OCI-LY7 (cell line): ENCODE measurements at regions not wholly inside any gene's neighbourhood (a gene's known extent, or its start where the extent isn't known, plus 50 kb on each side); places are given as distances from the start of the nearest gene placed in this dataset.

Experiments used
- BruUV-seq: library from RNA; stranded (reverse); fragments of 400-500 nt; replicated peaks from 2 replicates; lab custom pipeline; 2021; lab: Mats Ljungman, UMichigan
- CTCF ChIA-PET: fragments of 300-600 bp; sonication (Branson Sonifier 250); formaldehyde crosslinking; loops from one replicate; lab custom pipeline; 2022; ENCODE audit warnings: antibody characterized with exemption; ENCODE audit not compliant: unreplicated experiment; lab: Charles Lee
- POLR2A ChIA-PET: fragments of 300-600 bp; sonication (Branson Sonifier 250); formaldehyde crosslinking; loops from one replicate; lab custom pipeline; 2022; ENCODE audit warnings: antibody characterized with exemption; lab: Charles Lee
- DNase-seq: peaks from one replicate; pipeline ENCODE4 v3.0.0-alpha.2; 2015; ENCODE audit warnings: low spot score
- H2AFZ ChIP-seq: fragments of 200-600 bp; sonication (generic), shearing (Covaris generic); 2 replicates; pipeline ENCODE4 v1.6.1; 2014; ENCODE audit warnings: mild to moderate bottlenecking, antibody characterized with exemption, low read length, moderate library complexity
- H3K27ac ChIP-seq: fragments of 200-600 bp; sonication (generic); 2 replicates; pipeline ENCODE4 v1.5.1; 2014; ENCODE audit warnings: mixed run types, low read depth, mild to moderate bottlenecking, moderate library complexity, low read length, inconsistent platforms; ENCODE audit not compliant: poor library complexity, severe bottlenecking
- H3K36me3 ChIP-seq: fragments of 200-600 bp; sonication (generic); 2 replicates; pipeline ENCODE4 v1.6.1; 2014; ENCODE audit warnings: mild to moderate bottlenecking, antibody characterized with exemption, low read length, moderate library complexity, mixed read lengths; ENCODE audit not compliant: insufficient read depth
- H3K4me1 ChIP-seq: fragments of 200-600 bp; sonication (generic); 2 replicates; pipeline ENCODE4 v1.5.1; 2014; ENCODE audit warnings: mild to moderate bottlenecking, low read length; ENCODE audit not compliant: insufficient read depth, poor library complexity, severe bottlenecking
- H3K4me2 ChIP-seq: fragments of 200-600 bp; sonication (generic); 2 replicates; pipeline ENCODE4 v1.6.1; 2014; ENCODE audit warnings: mild to moderate bottlenecking, low read length
- H3K4me3 ChIP-seq: fragments of 200-600 bp; sonication (generic); 2 replicates; pipeline ENCODE4 v1.5.1; 2014; ENCODE audit warnings: mild to moderate bottlenecking, low read depth, low read length; ENCODE audit not compliant: poor library complexity, severe bottlenecking
- H3K79me2 ChIP-seq: fragments of 200-600 bp; sonication (generic); 2 replicates; pipeline ENCODE4 v1.6.1; 2016; ENCODE audit warnings: low read depth, mild to moderate bottlenecking, low read length, moderate library complexity, mixed read lengths; ENCODE audit not compliant: insufficient read depth
- H3K9me2 ChIP-seq: fragments of 200-600 bp; sonication (generic); 2 replicates; pipeline ENCODE4 v1.6.1; 2016; ENCODE audit warnings: mild to moderate bottlenecking, low read length, mixed read lengths; ENCODE audit not compliant: insufficient read depth
- H3K9me3 ChIP-seq: fragments of 200-600 bp; sonication (generic); 2 replicates; pipeline ENCODE4 v1.6.1; 2014; ENCODE audit warnings: mild to moderate bottlenecking, mixed run types, low read length, mixed read lengths
- H4K20me1 ChIP-seq: fragments of 200-600 bp; sonication (generic); 2 replicates; pipeline ENCODE4 v1.6.1; 2014; ENCODE audit warnings: mild to moderate bottlenecking, antibody characterized with exemption, low read length, moderate library complexity, mixed read lengths; ENCODE audit not compliant: insufficient read depth
- EZH2phosphoT487 ChIP-seq: fragments of 200-600 bp; sonication (generic); IDR thresholded peaks from 2 replicates; pipeline ENCODE4 v1.6.1; 2018; ENCODE audit warnings: low read depth, borderline replicate concordance, mild to moderate bottlenecking, mixed run types, antibody characterized with exemption, low read length, moderate library complexity, mixed read lengths
- intact Hi-C: fragments of 100-400 bp; cut with micrococcal nuclease; formaldehyde crosslinking; loops from one replicate; pipeline ENCODE4 v1.10.0; 2022; ENCODE audit not compliant: unreplicated experiment
- TF ChIP-seq, protein P1 (sequence below): fragments of 200-600 bp; sonication (generic); conservative IDR thresholded peaks from 2 replicates; pipeline ENCODE4 v1.5.1; 2014; ENCODE audit warnings: mild to moderate bottlenecking, antibody characterized with exemption, low read length, moderate library complexity, mixed read lengths

DNA sequence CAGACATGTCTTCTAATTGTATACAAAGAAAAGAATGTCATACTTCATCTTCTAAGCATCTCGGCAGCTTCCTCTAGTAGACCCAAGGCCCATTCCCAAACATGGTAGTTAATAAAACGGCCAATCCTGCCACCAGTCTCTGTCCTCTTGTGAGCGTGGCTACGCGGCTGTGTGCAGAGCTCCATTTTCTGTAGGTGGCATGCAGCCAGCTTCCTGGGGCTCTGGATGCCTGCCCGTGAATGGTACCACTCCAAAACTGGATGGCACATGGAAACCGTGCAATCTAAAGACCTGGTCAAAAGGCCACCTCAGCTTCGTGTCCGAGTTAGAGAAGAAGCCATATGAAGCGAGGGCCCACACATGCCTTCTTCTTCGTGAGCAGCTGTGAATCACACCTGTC, 110.7 kb downstream of the SIPA1L2 start:
- DNase-seq = no peak
- H3K4me2 ChIP-seq = no peak overlapping the region
- TF ChIP-seq, protein P1, sequence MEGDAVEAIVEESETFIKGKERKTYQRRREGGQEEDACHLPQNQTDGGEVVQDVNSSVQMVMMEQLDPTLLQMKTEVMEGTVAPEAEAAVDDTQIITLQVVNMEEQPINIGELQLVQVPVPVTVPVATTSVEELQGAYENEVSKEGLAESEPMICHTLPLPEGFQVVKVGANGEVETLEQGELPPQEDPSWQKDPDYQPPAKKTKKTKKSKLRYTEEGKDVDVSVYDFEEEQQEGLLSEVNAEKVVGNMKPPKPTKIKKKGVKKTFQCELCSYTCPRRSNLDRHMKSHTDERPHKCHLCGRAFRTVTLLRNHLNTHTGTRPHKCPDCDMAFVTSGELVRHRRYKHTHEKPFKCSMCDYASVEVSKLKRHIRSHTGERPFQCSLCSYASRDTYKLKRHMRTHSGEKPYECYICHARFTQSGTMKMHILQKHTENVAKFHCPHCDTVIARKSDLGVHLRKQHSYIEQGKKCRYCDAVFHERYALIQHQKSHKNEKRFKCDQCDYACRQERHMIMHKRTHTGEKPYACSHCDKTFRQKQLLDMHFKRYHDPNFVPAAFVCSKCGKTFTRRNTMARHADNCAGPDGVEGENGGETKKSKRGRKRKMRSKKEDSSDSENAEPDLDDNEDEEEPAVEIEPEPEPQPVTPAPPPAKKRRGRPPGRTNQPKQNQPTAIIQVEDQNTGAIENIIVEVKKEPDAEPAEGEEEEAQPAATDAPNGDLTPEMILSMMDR = no peak
- no peak for TF ChIP-seq EZH2phosphoT487
- POLR2A ChIA-PET = interaction anchor here (0.7 to 1.3 kb wide), 3 partner anchors 11 to 94 kb away, joined by 3 to 4 read pairs (median 3); no protein-coding TSS in a partner anchor
- H4K20me1 ChIP-seq = no peaks in the 10 kb centered on the region
- H3K27ac ChIP-seq = no peak overlapping the region
- H3K36me3 ChIP-seq = no peaks in the 10 kb centered on the region
- CTCF ChIA-PET = interaction anchor here (0.6 kb wide), 1 partner anchor 85 kb away, joined by 3 read pairs; no protein-coding TSS in a partner anchor
- H3K4me1 ChIP-seq = no peaks in the 10 kb centered on the region
- no peaks in the 10 kb centered on the region for H3K79me2 ChIP-seq
- H2AFZ ChIP-seq = no peak overlapping the region
- no TSS peak for BruUV-seq
- H3K4me3 ChIP-seq = no peak overlapping the region
- no peaks in the 10 kb centered on the region for H3K9me3 ChIP-seq
- intact Hi-C loops = no loop called here
- no peaks in the 10 kb centered on the region for H3K9me2 ChIP-seq

DNA sequence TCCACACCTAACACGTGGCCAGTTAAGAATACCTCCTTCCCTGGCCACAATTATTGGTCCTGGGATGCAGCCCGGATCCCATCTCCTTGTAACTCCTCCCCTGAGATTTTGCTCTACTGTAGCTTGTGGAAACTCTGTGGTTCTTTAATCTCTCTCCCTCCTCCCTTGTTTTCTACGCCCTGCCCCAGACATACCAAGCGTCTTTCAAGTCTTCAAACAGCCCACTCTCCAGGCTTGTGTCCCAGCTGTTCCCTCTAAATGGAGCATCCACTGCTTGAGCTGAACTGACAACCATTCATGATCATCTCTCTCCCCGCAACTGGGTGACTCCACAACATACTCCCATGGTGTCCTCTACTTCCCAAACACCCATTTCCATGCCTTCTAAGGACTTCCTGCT, 111.6 kb downstream of the SIPA1L2 start:
- no peak overlapping the region for H3K4me3 ChIP-seq
- H2AFZ ChIP-seq = no peak overlapping the region
- H3K4me1 ChIP-seq = no peaks in the 10 kb centered on the region
- ChIA-PET CTCF (no interaction called here), POLR2A (interaction anchor here (0.7 to 1.3 kb wide), 2 partner anchors 10 to 93 kb away, joined by 3 to 4 read pairs; no protein-coding TSS in a partner anchor)
- H3K36me3 ChIP-seq = no peaks in the 10 kb centered on the region
- no peaks in the 10 kb centered on the region for H4K20me1 ChIP-seq
- no peaks in the 10 kb centered on the region for H3K79me2 ChIP-seq
- BruUV-seq = no TSS peak
- DNase-seq = no peak
- H3K4me2 ChIP-seq = no peak overlapping the region
- H3K9me2 ChIP-seq = no peaks in the 10 kb centered on the region
- TF ChIP-seq EZH2phosphoT487 = no peak
- TF ChIP-seq, protein P1 = no peak
- no peaks in the 10 kb centered on the region for H3K9me3 ChIP-seq
- H3K27ac ChIP-seq = no peak overlapping the region
- intact Hi-C loops = no loop called here

DNA sequence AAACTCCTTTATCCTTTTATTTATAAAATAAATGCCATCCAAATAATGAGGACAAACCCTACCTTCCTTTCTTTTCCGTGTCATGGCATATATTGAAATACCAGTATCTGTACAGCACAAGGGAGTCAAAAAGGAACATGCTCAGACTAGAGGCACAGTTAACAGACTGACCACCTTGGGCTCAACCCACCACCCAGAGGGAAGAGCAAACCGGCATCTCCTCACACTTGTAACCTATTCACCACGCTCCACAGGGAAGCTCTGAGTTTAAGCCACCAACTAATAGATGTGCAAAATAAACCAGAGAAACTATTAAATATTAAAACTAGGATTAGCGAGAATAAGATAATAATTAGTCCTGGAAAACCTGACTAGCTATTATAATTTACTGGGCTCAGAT, 112.7 kb downstream of the SIPA1L2 start:
- ChIA-PET CTCF (no interaction called here), POLR2A (interaction anchor here (0.6 to 0.7 kb wide), 3 partner anchors 11 to 443 kb away, joined by 3 read pairs; no protein-coding TSS in a partner anchor)
- Histone ChIP-seq H3K4me2 (no peak overlapping the region), H3K4me1 (no peaks in the 10 kb centered on the region), H2AFZ (no peak overlapping the region), H3K9me2 (no peaks in the 10 kb centered on the region), H3K27ac (no peak overlapping the region), H3K9me3 (no peaks in the 10 kb centered on the region), H3K36me3 (no peaks in the 10 kb centered on the region), H3K4me3 (no peak overlapping the region), H4K20me1 (no peaks in the 10 kb centered on the region), H3K79me2 (no peaks in the 10 kb centered on the region)
- BruUV-seq = no TSS peak
- TF ChIP-seq, protein P1 = no peak
- no peak for TF ChIP-seq EZH2phosphoT487
- intact Hi-C loops = no loop called here
- DNase-seq = no peak
